ENCODE measurements at regions not wholly inside any gene's neighbourhood (a gene's known extent, or its start where the extent isn't known, plus 50 kb on each side); places are given as distances from the start of the nearest gene placed in this dataset.
"Not testable (repeated sequence)": the region's sequence is repeated elsewhere in the genome, so short reads cannot be mapped to it uniquely, and the experiment has no call there.

- POLR2A ChIA-PET; H3K27me3 Mint-ChIP-seq; DNase-seq; ATAC-seq (ENCODE audit: low read depth); H3K4me3 Mint-ChIP-seq; H3K27ac Mint-ChIP-seq; H3K4me1 Mint-ChIP-seq; H3K36me3 Mint-ChIP-seq; H3K9me3 Mint-ChIP-seq: not testable (repeated sequence)
These were observed 181.2 kb downstream of the ZNF92 start for GRCh38 chr7:65554553-65555476.

- ATAC-seq (ENCODE audit: low read depth); H3K36me3 Mint-ChIP-seq; H3K4me1 Mint-ChIP-seq; H3K27ac Mint-ChIP-seq; H3K9me3 Mint-ChIP-seq; H3K4me3 Mint-ChIP-seq; H3K27me3 Mint-ChIP-seq; DNase-seq; POLR2A ChIA-PET: not testable (repeated sequence)
These were observed 184.9 kb downstream of the ZNF92 start for GRCh38 chr7:65558584-65558983.

GRCh38 chr7:65561786-65562372, 188.2 kb downstream of the ZNF92 start:
- H3K36me3 Mint-ChIP-seq; H3K27me3 Mint-ChIP-seq; POLR2A ChIA-PET; DNase-seq; H3K9me3 Mint-ChIP-seq; H3K4me1 Mint-ChIP-seq; ATAC-seq (ENCODE audit: low read depth); H3K27ac Mint-ChIP-seq; H3K4me3 Mint-ChIP-seq: not testable (repeated sequence)

- POLR2A ChIA-PET; H3K27me3 Mint-ChIP-seq; H3K9me3 Mint-ChIP-seq; H3K4me1 Mint-ChIP-seq; H3K36me3 Mint-ChIP-seq; DNase-seq; H3K27ac Mint-ChIP-seq; H3K4me3 Mint-ChIP-seq; ATAC-seq (ENCODE audit: low read depth): not testable (repeated sequence)
These were observed 188.9 kb downstream of the ZNF92 start for GRCh38 chr7:65562522-65562921.

- H3K27me3 Mint-ChIP-seq; ATAC-seq (ENCODE audit: low read depth); H3K4me1 Mint-ChIP-seq; DNase-seq; POLR2A ChIA-PET; H3K27ac Mint-ChIP-seq; H3K36me3 Mint-ChIP-seq; H3K4me3 Mint-ChIP-seq; H3K9me3 Mint-ChIP-seq: not testable (repeated sequence)
These were observed 189.7 kb downstream of the ZNF92 start for GRCh38 chr7:65563333-65563732.

- POLR2A ChIA-PET; H3K27ac Mint-ChIP-seq; ATAC-seq (ENCODE audit: low read depth); H3K36me3 Mint-ChIP-seq; H3K27me3 Mint-ChIP-seq; H3K4me3 Mint-ChIP-seq; H3K4me1 Mint-ChIP-seq; DNase-seq; H3K9me3 Mint-ChIP-seq: not testable (repeated sequence)
These were observed 194.6 kb downstream of the ZNF92 start for GRCh38 chr7:65568226-65568625.

- H3K27ac Mint-ChIP-seq; H3K9me3 Mint-ChIP-seq; ATAC-seq (ENCODE audit: low read depth); H3K4me3 Mint-ChIP-seq; H3K4me1 Mint-ChIP-seq; H3K36me3 Mint-ChIP-seq; DNase-seq; H3K27me3 Mint-ChIP-seq; POLR2A ChIA-PET: not testable (repeated sequence)
These were observed 197.3 kb downstream of the ZNF92 start for GRCh38 chr7:65570990-65571389.

GRCh38 chr7:65572581-65572980, 198.9 kb downstream of the ZNF92 start:
- H3K27me3 Mint-ChIP-seq; POLR2A ChIA-PET; ATAC-seq (ENCODE audit: low read depth); H3K9me3 Mint-ChIP-seq; H3K27ac Mint-ChIP-seq; DNase-seq; H3K4me1 Mint-ChIP-seq; H3K4me3 Mint-ChIP-seq; H3K36me3 Mint-ChIP-seq: not testable (repeated sequence)

GRCh38 chr7:65576370-65576769, 202.7 kb downstream of the ZNF92 start:
- H3K4me3 Mint-ChIP-seq; H3K27me3 Mint-ChIP-seq; POLR2A ChIA-PET; H3K4me1 Mint-ChIP-seq; H3K36me3 Mint-ChIP-seq; H3K9me3 Mint-ChIP-seq; ATAC-seq (ENCODE audit: low read depth); H3K27ac Mint-ChIP-seq; DNase-seq: not testable (repeated sequence)

- H3K9me3 Mint-ChIP-seq; H3K4me1 Mint-ChIP-seq; H3K36me3 Mint-ChIP-seq; DNase-seq; ATAC-seq (ENCODE audit: low read depth); H3K27me3 Mint-ChIP-seq; H3K4me3 Mint-ChIP-seq; POLR2A ChIA-PET; H3K27ac Mint-ChIP-seq: not testable (repeated sequence)
These were observed 209.0 kb downstream of the ZNF92 start for GRCh38 chr7:65582518-65583119.

GRCh38 chr7:65602495-65602894, 228.8 kb downstream of the ZNF92 start:
- ATAC-seq (ENCODE audit: low read depth); POLR2A ChIA-PET; H3K36me3 Mint-ChIP-seq; H3K4me1 Mint-ChIP-seq; H3K27ac Mint-ChIP-seq; H3K9me3 Mint-ChIP-seq; DNase-seq; H3K4me3 Mint-ChIP-seq: not testable (repeated sequence)
- peaks cover 12% of the 10 kb centered on the region for H3K27me3 Mint-ChIP-seq

- Mint-ChIP-seq H3K36me3 (no peaks in the 10 kb centered on the region), H3K27me3 (peaks cover 16% of the 10 kb centered on the region)
These were observed 235.5 kb downstream of the ZNF92 start for GRCh38 chr7:65609131-65609530.

GRCh38 chr7:65613644-65614289, 240.1 kb downstream of the ZNF92 start:
- H3K9me3 Mint-ChIP-seq; H3K4me3 Mint-ChIP-seq; H3K27ac Mint-ChIP-seq; H3K4me1 Mint-ChIP-seq; DNase-seq; POLR2A ChIA-PET; ATAC-seq (ENCODE audit: low read depth); H3K36me3 Mint-ChIP-seq: not testable (repeated sequence)
- H3K27me3 Mint-ChIP-seq, result peaks cover 26% of the 10 kb centered on the region

More at GRCh38 chr7:65609131-65609530, 235.5 kb downstream of the ZNF92 start:
- Mint-ChIP-seq H3K27ac (no peak overlapping the region), H3K4me1 (no peaks in the 10 kb centered on the region), H3K4me3 (no peak overlapping the region), H3K9me3 (no peaks in the 10 kb centered on the region)
- POLR2A ChIA-PET, result no interaction called here
- ATAC-seq (ENCODE audit: low read depth) (no peak), DNase-seq (no peak)

Measured in activated naive CD8-positive, alpha-beta T cell treated with anti-CD3 and anti-CD28 coated beads, Interleukin-2, amount 10 ng/mL, durations not matched to agents 7 days and 5 days (primary cell).